Fibroblast of peridontal ligament (primary cell): ENCODE measurements at regions not wholly inside any gene's neighbourhood (a gene's known extent, or its start where the extent isn't known, plus 50 kb on each side); places are given as distances from the start of the nearest gene placed in this dataset.

Experiments
- DNase-seq: peaks from one replicate; pipeline ENCODE4 v3.0.0-alpha.2; 2010; ENCODE audit errors: extremely low read depth

GRCh38 chrX:10900585-10901289 lies 210.4 kb upstream of the HCCS start:
- DNase-seq = peak; percentile 63

DNA sequence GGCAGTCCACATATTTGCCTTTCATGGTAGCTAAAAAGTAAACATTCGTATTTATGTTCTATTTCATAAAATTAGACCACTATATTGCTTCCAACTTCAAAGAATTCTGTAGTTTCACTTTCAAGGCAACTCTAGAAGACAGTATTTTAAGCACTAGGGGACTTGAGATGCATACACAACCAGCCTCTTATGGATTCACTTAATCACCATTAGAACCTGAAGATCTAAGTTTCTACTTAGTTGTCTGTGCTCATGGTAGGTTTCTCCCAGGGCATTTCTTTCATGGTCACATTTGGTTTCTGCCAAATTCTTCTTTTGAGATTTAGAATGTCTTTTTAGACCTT lies 209.9 kb upstream of the HCCS start:
- no peak for DNase-seq

DNA sequence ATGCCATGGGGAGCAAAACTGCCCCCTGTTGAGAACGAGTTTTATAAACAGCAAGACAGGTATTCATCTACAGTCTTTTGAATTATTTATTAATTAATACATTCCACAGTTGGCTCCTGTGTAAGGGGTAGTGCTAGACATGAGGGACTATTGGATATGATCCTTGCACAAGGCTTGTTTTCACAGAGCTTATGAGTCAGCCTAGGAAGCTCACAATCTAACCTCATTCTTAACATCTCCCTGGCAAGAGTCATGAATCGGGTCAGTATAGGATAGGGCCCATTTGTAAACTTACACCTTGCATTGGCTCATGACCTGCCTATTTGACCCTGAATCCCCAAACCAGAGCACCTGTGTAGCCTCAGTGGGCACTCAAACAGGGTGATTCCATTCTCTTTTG lies 209.1 kb upstream of the HCCS start:
- no peak for DNase-seq

GRCh38 chrX:10903523-10903922 lies 207.6 kb upstream of the HCCS start:
- DNase-seq = no peak

DNA sequence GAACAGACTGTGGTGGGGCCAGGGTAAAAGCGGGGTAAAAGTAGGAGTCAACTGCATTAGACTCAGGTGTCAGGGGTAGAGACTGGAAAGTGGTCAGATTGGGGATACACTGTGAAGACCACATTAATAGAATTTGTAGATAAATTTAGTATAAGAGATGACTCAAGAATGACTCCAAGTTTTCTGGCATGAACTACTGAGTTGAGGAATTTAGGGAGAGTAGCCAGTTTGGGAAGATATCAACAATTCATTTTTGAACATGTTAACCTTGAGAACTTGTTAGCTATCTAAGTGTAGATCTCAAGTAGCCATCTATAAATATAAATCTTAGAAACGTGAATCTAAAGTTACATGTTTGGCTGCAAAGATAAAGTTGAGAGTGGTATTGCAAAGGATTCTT lies 206.9 kb upstream of the HCCS start:
- DNase-seq = peak; percentile 77

DNA sequence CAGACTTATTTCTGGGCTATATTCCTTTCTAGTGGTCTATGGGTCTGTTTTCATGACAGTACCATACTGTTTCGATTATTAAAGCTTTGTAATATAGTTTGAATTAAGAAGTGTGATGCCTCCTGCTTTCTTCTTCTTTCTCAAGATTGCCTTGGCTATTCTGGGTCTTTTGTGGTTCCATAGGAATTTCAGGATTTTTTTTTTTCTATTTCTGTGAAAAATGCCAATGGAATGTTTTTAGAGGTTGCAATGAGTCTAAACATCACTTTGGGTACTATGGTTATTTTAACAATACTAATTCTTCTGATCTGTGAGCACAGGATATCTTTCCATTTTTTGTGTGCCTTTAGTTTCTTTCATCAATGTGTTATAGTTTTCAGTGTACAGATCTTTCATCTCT lies 204.3 kb upstream of the HCCS start:
- peak; percentile 41 for DNase-seq

GRCh38 chrX:10922159-10922558 lies 189.0 kb upstream of the HCCS start:
- DNase-seq = peak; percentile 85

DNA sequence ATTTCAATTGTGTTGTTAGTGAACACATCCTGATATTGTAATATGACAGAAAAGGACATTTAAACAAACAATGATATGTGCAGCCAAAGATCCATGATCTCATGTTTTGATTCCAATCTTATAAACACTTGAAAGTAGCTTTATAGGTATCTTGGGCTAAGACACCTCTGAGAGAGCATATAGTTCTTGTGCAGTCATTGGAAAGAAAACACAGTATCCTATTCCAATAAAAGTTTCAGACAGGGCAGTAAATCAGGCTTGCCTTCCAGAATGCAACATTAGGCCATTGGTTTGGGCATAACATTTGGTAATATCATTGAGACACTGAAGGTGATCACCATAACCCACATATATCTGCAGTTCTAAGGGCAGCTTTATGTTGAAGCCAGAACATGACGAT lies 188.3 kb upstream of the HCCS start:
- DNase-seq = no peak

DNA sequence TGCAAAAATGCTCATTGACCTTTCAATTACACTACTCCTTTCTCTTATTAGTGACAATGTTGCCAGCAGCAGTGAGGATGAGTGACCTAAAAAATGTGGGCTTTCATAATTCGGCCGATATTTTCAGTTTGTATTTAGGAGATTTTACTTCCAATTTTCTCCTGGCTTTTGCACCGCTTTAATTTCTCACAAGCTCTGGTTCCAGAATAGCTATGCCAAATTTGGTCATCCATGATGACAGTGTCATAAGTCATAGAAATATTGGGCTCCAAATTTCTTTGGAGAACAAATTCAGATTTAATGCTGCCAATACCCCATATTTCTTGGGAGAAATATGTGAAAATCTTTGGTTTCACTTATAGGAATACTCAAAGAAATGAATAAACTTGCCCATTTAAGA lies 187.7 kb upstream of the HCCS start:
- no peak for DNase-seq

DNA sequence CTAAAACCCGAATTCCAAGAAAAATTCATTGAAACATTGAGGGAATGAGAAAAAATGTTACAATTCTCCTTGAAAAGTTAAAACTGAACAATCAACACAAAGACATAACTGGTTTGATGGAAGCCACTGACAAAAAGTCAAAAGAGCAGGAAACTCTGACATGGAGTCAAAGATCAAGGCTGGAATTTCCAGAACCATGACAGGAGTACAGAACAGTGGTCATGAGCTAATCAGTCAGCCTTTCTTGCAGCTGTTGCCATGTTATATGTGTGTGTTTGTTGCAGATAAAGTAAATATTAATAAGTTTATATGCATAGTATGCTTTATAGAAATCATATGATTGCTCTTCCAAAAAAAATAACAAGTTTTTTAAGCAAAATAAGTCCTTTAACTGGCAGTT lies 184.7 kb upstream of the HCCS start:
- DNase-seq = no peak

- DNase-seq = peak; percentile 76
These were observed 184.2 kb upstream of the HCCS start for GRCh38 chrX:10926891-10927290.

GRCh38 chrX:10929747-10930146 lies 181.4 kb upstream of the HCCS start:
- DNase-seq = peak; percentile 61

DNA sequence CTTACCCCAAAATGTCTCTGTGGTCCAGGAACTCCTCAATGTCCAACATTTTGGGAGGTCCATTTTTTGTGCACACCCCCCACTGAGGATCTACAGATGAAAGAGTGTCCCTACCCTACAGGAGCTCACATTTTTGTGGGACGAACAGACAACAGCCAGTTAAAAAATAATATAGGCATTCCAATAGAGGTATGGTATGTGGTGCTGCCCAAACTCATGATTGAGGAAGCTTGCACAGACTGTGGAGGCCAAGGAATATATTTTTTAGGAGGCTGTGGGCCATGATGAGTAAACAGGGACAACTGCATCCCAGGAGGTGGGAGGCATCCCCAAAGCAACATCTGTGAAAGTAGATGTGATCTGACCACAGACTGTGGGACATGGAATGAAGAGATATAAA lies 181.0 kb upstream of the HCCS start:
- no peak for DNase-seq

- DNase-seq = no peak
These were observed 179.2 kb upstream of the HCCS start for GRCh38 chrX:10931976-10932375.

DNA sequence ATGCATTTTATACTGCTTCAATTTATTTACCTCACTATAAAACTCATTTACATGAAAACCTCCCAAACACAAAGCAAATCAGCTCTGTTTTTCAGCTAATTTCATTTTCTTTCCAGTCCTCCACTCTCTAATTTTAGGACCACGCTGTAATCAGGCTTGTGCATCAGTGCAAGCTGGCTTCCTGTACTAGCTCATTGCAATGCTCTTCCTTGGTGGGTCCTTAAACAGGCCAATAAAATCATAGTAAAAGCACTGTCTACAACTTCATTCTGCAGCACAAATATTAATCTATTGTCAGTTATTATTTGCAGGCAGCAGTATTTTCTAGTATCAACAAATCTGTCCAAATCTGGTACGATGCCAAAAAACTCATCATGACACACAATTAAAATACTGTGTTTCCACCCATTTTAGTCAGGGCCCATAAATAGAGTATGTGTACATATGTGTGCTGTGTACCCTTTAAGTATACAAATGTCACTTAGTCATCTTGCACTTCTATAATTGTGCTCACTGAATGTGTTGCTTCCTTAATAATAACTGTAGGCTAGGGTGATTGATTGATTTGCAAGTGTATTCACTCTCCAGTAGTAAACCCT lies 178.2 kb upstream of the HCCS start:
- DNase-seq = no peak

GRCh38 chrX:10935501-10935900 lies 175.6 kb upstream of the HCCS start:
- no peak for DNase-seq

DNA sequence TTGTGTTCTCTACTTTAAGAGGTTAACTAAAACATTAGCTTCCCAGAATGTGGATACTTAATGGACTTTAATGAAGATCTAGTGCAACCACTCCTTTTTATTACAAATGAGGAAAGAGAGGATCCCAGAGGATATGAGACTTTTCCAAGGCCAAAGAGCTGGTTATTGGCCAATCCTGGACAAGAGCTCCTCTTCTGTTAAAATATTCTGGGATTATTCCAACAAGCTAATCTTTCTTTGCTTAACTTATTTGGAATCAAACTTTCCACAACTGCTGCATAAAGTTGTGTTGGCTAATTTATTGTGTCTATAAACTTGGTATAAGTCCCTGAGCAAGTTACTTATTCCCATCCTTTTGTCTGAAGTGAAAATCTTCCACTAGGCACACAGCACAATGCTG lies 174.2 kb upstream of the HCCS start:
- no peak for DNase-seq

DNA sequence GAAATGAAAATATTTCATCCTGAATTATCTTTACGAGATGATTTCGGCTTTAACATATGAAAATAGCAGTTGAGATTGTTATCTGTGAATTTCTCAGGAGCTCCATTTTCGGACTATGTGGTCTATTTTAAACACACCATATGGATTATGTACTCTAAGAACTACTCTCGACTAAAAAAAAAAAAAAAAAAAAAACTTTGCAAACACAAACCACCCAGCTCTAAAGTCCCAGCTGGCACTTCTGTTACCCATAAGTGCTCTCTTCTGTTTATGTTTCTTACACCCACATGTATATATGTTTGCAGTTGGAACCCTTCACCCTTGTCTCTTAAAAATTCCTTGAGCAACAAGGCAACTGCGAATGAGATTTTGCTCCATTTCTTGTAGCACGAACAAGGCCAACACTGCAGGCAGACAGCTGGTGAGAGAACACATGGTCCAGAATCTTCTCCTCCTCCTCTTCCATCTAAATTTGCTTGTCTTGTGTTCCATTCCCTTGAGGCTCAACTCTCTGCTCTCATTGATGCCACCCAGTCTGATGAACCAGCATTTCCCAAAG lies 172.7 kb upstream of the HCCS start:
- no peak for DNase-seq

DNA sequence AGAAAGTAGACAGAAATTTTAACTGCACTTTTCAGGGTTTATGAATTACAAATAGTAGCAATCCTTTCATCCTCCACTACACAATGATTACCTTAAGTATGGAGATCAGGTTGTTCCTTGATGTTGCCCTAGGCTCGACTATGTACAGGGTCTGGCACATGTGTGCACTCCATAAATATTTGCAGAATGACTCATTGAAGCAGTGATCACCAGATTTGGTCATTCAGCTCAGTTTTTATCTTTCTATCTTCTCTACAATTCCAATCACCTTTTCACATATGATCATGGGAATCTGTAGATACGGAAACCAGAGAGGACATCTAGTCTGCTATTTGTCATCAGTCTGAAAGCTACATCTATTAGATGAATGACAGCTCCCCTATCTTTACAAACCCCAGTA lies 171.7 kb upstream of the HCCS start:
- DNase-seq = peak; percentile 11

DNA sequence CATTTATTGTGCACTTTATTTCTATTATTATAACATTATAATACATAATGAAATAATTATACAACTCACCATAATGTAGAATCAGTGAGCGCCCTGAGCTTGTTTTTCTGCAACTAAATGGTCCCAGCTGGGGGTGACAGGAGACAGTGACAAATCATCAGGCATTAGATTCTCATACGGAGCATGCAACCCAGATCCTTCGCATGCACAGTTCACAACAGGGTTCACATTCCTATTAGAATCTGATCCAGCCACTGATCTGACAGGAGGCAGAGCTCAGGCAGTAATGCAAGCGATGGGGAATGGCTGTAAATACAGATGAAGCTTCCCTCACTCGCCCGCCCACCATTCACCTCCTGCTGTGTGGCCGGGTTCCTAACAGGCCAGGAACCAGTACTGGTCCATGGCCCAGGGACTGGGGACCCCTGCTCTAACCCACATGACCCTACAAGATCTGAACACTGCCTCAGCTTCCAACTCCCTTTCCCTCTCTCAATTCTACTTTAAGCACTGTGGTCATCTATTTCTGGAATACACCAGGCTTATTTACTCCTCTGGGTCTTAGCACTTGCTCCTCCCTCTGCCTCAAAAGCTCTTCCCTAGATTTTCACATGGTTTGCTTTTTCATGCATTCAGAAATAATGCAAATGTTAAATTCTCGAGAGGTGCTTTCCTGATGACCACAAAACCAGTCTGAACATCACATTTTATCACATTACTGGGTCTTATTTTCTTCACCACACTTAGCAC lies 166.8 kb upstream of the HCCS start:
- DNase-seq = no peak

DNA sequence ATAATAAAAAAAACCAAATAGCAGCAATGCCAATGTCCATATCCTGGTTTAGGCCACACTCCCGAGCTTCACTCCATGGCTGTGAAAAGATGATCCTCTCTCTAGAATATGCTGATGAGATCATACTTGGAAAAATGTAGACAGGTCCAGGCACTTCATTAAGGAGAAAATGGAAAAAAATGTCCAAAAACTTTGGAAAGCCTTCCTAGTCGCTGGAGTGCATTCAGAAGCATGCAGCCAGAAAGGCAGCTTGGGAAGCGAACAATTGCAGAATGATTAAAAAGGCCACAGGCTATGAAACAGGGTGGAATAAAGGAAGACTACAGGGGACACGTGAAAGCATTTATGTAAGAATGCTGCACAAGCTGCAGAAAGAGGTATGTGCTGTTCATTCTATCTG lies 165.6 kb upstream of the HCCS start:
- DNase-seq = no peak

GRCh38 chrX:10949541-10949940 lies 161.6 kb upstream of the HCCS start:
- no peak for DNase-seq

DNA sequence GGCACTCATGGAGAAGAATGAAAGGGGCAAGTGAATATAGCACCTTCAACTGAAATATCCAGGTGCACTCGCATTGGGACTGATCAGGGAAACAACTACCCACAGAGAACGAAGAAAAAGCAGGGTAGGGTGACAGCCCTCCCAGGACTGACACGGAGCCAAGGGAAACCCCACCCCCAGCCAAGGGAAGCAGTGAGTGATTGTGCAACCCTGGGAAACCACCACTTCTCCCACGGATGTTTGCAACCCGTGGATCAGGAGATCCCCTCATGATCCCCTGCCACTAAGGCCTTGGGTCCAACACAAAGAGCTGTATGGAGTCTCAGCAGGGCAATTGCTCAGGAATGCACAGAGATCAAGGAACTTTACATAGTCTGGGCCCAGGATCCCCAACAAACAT lies 158.5 kb upstream of the HCCS start:
- no peak for DNase-seq
